Upper lobe of left lung (tissue), 6 donors: ENCODE measurements at regions not wholly inside any gene's neighbourhood (a gene's known extent, or its start where the extent isn't known, plus 50 kb on each side); places are given as distances from the start of the nearest gene placed in this dataset.

Source experiments
- ATAC-seq, 2 donors: fragments of 200-7000 bp; cut with Tn5 transposase; one replicate each; pipeline ENCODE4 v1.9.1; 2022; ENCODE audit warnings: mild to moderate bottlenecking in 2 of 2, moderate library complexity in 2 of 2; ENCODE audit not compliant: low FRiP score in 2 of 2
- DNase-seq, 2 donors: peaks; one replicate each; pipeline ENCODE4 v3.0.0-alpha.2; 2019 to 2020
- H3K27ac ChIP-seq, 4 donors: fragments of 200-600 bp; sonication (generic); one replicate each; pipeline ENCODE4 v1.5.1; 2016 to 2019
- H3K27me3 ChIP-seq, 4 donors: fragments of 200-600 bp; sonication (generic); one replicate each; pipeline ENCODE4 v1.5.1; 2017 to 2019
- H3K36me3 ChIP-seq, 4 donors: fragments of 200-600 bp; sonication (generic); one replicate each; pipeline ENCODE4 v1.5.1; 2016 to 2019
- H3K4me1 ChIP-seq, 4 donors: fragments of 200-600 bp; sonication (generic); one replicate each; pipeline ENCODE4 v1.5.1; 2018 to 2019
- H3K4me3 ChIP-seq, 4 donors: fragments of 200-600 bp; sonication (generic); one replicate each; pipeline ENCODE4 v1.5.1; 2017 to 2019; ENCODE audit warnings: mild to moderate bottlenecking in 2 of 4, moderate library complexity in 1 of 4
- H3K9me3 ChIP-seq, 4 donors: fragments of 200-600 bp; sonication (generic); one replicate each; pipeline ENCODE4 v1.5.1; 2018 to 2019
- CTCF ChIP-seq, 6 experiments: fragments of 450-650 bp in 4 of 6; fragments of 200-600 bp in 2 of 6; sonication (generic) in 2 of 6; IDR thresholded peaks; one replicate each; pipeline ENCODE4 v1.5.1; 2016 to 2019; ENCODE audit warnings: antibody characterized with exemption in 6 of 6
- EP300 ChIP-seq, 4 donors: sonication (generic); formaldehyde crosslinking; IDR thresholded peaks; one replicate each; pipeline ENCODE4 v1.5.1; 2017; ENCODE audit warnings: antibody characterized with exemption in 4 of 4, control low read depth in 2 of 4
- POLR2A ChIP-seq, 4 donors: fragments of 450-650 bp; IDR thresholded peaks; one replicate each; pipeline ENCODE4 v1.5.1; 2016 to 2017; ENCODE audit warnings: antibody characterized with exemption in 4 of 4, mild to moderate bottlenecking in 2 of 4
- POLR2AphosphoS5 ChIP-seq, 2 donors: sonication (generic); formaldehyde crosslinking; IDR thresholded peaks; one replicate each; pipeline ENCODE4 v1.5.1; 2017; ENCODE audit warnings: antibody characterized with exemption in 2 of 2
- WGBS, 2 donors: methylation state at CpG; one replicate each; pipeline ENCODE4 v1.1.5; 2017 to 2018; 5-methylcytosine and 5-hydroxymethylcytosine counted together
- donor health status: DM: no; HTN: no; CAD: no; lungs with moderate emphysema.
- donor health status: DM: no; HTN: yes; CAD: no; lungs with severe emphysema.

DNA sequence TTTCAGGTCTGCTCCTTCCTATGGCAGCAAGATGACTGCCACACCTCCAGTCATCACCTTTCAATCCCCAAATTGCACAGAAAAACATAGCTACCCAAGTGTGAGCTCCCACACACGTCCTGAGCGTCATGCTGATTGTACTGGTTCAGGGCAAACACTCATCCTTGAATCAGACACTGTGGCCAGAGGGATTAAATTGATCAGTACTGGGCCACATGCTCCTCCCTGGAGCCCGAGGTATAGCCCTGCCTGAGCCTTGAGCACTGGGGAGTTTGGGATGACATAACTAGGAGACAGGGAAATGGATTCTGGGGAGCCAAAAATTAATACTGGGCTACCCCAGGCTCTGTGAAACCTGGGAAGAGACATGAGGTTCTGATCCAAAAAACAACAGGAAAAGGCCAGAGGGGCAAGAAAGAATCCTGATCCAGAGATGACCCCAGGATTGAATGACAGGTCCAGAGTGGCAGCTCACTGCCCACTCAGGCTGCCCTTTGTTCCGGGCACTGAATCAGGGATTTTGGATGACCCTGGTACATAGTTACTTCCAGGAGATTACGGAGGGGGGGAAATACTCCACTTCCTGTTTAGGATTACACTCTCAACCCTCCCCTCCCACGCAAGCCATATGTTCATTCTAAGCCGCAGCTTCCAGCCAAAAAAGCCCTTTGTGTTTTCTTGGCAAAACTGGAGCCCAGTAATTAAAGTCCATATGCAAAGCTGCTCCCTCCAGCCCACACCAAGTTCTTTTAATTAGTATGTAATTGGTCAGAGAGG, 141.6 kb upstream of the SPRY4 start:
- Histone ChIP-seq H3K27me3 (no peaks in the 10 kb centered on the region), H3K4me3 (no peak overlapping the region), H3K36me3 (no peaks in the 10 kb centered on the region), H3K27ac (no peak overlapping the region), H3K4me1 (peaks cover 0 to 7% (median 2%) of the 10 kb centered on the region in 4 donors), H3K9me3 (no peaks in the 10 kb centered on the region)
- DNase-seq: no peak
- 49 to 68% methylated on average over 7 of the region's 7 CpGs for WGBS, 2 donors
- TF ChIP-seq POLR2AphosphoS5 (IDR thresholded peaks at IDR 0.05) (no peak), CTCF (IDR thresholded peaks at IDR 0.05) (no peak), POLR2A (IDR thresholded peaks at IDR 0.05) (no peak), EP300 (IDR thresholded peaks at IDR 0.05) (no peak)
- ATAC-seq: no peak

DNA sequence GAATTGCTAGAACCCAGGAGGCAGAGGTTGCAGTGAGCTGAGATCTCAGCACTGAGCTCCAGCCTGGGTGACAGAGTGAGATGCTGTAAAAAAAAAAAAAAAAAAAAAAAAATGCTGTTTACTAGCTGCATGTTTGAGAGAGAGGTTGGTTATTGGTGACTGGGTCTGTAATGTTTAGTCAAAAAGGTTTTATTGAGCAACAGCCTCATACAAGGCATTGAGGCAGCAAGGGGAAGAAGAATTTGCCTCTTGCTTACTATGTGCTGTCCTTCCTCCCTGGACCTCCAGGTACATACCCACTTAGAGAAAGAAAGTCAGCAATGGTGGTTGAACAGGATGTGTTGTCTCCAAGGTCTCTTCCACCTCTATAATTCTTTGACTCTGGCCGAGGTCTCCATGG, 140.7 kb upstream of the SPRY4 start:
- DNase-seq: no peak

GRCh38 chr5:142463904-142464303, 139.1 kb upstream of the SPRY4 start:
- WGBS, 2 donors: 87 to 90% methylated on average over 2 of the region's 2 CpGs

More for the DNA sequence above, 140.7 kb upstream of the SPRY4 start:
- no peak overlapping the region for H3K27ac ChIP-seq
- no peak overlapping the region for H3K4me3 ChIP-seq
- H3K4me1 ChIP-seq: peaks cover 0 to 7% (median 2%) of the 10 kb centered on the region in 4 donors
- H3K9me3 ChIP-seq: no peaks in the 10 kb centered on the region
- WGBS, 2 donors: 88 to 100% methylated on average over 1 of the region's 1 CpG
- no peaks in the 10 kb centered on the region for H3K36me3 ChIP-seq
- TF ChIP-seq POLR2AphosphoS5 (IDR thresholded peaks at IDR 0.05): no peak
- no peak for TF ChIP-seq EP300 (IDR thresholded peaks at IDR 0.05)
- no peak for TF ChIP-seq POLR2A (IDR thresholded peaks at IDR 0.05)
- TF ChIP-seq CTCF (IDR thresholded peaks at IDR 0.05): no peak
- no peak for ATAC-seq
- H3K27me3 ChIP-seq: no peaks in the 10 kb centered on the region

DNA sequence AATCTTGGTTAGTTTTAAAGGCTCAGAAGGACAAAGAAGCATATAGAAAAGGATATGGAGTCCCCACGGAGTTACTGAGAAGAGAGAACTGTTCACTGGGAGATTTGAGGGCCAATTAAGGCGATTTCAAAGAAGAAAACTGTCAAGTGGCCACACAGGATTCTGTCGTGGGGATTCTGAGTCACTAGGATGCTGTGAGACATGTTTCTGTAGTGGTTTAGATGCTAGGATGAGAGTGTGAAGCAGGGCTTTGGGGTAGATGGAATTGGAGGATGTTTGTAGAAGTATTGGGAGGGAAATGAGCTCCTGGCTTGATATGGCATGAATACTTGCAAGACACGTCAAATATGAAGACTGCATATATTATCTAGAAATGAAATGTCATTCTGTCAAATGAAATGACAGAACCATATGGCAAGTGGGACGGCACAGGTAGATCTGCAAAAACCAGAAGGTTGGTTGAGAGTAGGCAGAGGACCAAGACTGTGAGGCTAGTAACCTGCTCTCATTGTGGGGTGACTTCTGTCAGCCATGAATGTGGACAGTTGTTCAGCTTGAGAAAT, 136.3 kb upstream of the SPRY4 start:
- TF ChIP-seq CTCF (IDR thresholded peaks at IDR 0.05) (no peak), POLR2AphosphoS5 (IDR thresholded peaks at IDR 0.05) (no peak), POLR2A (IDR thresholded peaks at IDR 0.05) (no peak), EP300 (IDR thresholded peaks at IDR 0.05) (no peak)
- Histone ChIP-seq H3K4me1 (no peaks in the 10 kb centered on the region), H3K36me3 (no peaks in the 10 kb centered on the region), H3K27me3 (no peaks in the 10 kb centered on the region), H3K27ac (no peak overlapping the region), H3K9me3 (no peaks in the 10 kb centered on the region), H3K4me3 (no peak overlapping the region)
- DNase-seq: no peak
- 81 to 91% methylated on average over 5 of the region's 5 CpGs for WGBS, 2 donors
- ATAC-seq: no peak

More at GRCh38 chr5:142463904-142464303, 139.1 kb upstream of the SPRY4 start:
- ATAC-seq (no peak), DNase-seq (no peak)
- Histone ChIP-seq H3K36me3 (no peaks in the 10 kb centered on the region), H3K27ac (no peak overlapping the region), H3K4me3 (no peak overlapping the region), H3K4me1 (peaks cover 0 to 7% (median 2%) of the 10 kb centered on the region in 4 donors), H3K27me3 (no peaks in the 10 kb centered on the region), H3K9me3 (no peaks in the 10 kb centered on the region)
- TF ChIP-seq POLR2A (IDR thresholded peaks at IDR 0.05): no peak
- TF ChIP-seq EP300 (IDR thresholded peaks at IDR 0.05): no peak
- no peak for TF ChIP-seq CTCF (IDR thresholded peaks at IDR 0.05)
